Daoy (cell line): ENCODE measurements at regions not wholly inside any gene's neighbourhood (a gene's known extent, or its start where the extent isn't known, plus 50 kb on each side); places are given as distances from the start of the nearest gene placed in this dataset.
"Not testable (repeated sequence)": the region's sequence is repeated elsewhere in the genome, so short reads cannot be mapped to it uniquely, and the experiment has no call there.

Source experiments
- DNase-seq: peaks from one replicate; pipeline ENCODE4 v3.0.0-alpha.2; 2015; ENCODE audit warnings: low read depth

DNA sequence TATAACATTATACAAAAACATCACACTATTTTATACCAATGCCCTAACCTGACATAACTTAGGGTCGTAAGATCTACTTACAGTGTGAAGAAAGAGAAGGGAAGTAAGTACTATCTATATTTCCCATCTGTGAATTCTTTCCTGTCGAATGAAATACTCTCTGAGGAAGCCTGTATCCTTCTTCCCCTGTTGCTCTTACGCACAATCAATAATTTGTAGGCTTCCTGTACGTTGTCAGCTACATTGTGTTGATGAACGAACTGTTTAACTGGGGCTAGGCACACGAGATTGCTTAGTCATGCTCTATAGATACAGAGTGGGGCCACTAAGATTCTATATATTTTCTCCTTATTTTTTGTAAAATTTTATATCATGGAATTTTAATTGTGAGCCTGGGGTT, 1125.0 kb upstream of the CELF4 start:
- DNase-seq, result no peak

DNA sequence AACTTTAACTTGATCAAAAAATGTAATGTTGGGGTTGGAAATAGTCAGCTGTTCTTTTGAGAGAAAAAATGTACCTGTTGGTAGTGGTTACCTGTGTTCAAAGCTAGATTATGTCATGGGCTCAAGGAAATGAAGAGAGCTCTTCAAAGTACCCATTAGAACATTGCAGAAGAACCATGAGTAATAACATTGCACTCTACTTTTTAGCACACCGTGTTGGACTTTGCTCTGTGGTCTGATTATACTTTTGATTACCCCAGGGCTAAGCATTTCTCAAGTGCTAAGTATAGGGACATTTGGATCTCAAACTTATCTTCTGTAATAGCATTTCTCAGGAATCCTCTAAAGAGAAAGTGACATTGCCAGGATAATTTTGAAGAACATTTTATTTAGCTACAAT, 1122.8 kb upstream of the CELF4 start:
- no peak for DNase-seq

DNA sequence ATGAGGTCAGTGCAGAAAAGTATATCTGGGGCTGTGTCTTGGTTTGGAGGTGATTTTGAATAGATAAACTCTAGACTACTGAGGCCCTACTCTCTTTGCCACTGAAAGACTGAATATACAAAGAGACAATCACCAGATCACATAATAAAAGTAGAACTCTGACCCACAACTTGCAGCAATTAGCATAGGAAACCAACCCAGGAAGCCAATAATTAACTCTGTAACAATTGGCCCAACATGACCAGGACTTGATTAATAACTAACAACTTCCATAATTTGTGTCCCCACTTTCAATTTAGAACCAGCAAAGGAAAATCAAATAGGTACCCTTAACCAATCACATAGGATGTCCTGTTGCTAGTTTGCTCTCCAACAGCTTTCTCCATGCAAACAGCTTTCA, 1104.9 kb upstream of the CELF4 start:
- no peak for DNase-seq

DNA sequence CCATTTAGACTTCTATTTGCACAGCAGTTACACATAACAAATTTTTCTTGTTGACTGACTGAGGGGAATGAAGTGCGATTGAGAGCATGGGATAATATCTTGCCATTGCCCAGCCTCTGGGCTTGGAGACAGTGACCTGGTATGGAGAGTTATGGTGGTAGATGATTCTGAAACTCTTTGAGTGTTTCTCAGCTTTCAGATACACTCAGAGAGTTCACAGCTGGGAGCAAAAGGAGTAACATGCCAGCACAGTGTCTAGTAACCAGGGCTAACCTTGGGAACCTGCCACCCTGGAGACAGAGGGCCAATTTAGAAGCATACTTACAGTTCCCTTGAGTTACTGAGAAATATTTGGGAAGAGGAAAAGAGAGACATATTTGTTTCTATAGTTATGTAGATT, 1099.3 kb upstream of the CELF4 start:
- DNase-seq, result no peak

DNA sequence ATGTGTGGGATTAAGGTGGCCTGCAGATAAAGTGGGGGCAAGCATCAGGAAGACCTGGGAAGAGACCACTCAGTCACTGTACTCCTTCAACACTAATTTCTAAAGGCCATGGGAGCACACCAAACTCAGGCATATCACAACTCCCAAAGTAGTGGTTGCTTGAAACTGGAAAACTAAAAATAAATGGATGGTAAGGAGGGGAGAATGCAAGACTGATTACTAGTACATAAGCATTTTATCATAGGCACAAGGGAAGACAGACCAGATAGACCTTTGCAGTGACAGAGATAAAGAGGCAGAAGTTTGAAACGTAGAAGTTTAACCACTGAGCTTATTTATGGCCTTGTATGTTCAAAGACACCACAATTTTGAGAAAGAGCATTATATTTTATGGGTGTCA, 1098.1 kb upstream of the CELF4 start:
- DNase-seq, result no peak

DNA sequence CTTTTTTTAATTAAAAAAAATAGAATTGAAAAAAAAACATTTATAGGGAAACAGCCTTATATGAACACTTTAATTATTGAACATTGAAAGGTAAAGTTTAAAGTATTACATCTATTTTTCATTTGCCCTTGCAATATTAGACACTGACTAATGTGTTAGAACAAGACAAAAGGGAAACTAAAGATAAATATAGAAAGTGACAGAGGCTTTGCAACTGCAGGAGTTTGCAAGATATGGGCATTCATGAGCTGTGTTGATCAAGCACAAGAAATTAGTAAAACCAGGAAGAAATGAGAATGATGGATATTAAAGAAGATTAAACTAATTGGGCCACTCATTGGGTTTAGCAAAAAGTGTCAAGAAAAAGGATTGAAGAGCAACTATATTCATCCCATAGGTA, 1097.7 kb upstream of the CELF4 start:
- no peak for DNase-seq

DNA sequence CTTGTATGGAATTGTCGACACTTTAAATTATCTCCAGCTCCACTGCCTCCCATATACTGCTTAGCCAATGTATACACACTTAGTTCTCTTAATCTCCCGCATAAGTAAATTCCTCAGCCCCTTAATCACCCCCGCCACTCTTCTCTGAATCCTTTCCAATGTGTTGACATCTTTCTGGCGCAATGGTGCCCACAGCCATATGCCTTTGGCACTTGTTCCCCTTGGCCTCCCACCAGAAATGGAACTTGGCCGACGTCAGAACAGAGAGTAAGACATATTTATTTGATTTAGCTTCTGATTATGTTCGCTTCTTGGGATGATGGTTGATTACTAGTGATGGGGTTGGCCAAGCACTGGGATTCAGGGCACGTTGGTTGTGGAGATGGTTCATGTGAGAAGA, 1089.3 kb upstream of the CELF4 start:
- no peak for DNase-seq

DNA sequence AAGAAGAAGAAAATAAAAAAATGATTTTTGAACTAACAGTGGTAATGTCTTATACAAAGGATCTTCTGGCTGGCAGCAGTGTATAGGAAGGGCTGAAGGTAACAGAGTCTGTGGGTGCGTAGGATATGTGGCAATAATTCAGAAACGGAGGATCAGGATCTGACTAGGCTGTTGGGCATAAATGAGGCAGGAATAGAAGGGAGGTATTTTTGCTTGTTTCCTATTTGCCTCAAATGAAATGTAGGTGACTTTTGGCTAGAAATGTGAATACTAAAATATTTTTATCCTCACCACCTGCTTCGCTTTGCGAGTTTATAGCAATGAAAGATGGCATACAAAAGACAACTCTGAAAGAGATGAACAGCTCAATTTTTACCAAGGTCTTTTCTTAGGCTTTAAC, 1086.1 kb upstream of the CELF4 start:
- no peak for DNase-seq

DNA sequence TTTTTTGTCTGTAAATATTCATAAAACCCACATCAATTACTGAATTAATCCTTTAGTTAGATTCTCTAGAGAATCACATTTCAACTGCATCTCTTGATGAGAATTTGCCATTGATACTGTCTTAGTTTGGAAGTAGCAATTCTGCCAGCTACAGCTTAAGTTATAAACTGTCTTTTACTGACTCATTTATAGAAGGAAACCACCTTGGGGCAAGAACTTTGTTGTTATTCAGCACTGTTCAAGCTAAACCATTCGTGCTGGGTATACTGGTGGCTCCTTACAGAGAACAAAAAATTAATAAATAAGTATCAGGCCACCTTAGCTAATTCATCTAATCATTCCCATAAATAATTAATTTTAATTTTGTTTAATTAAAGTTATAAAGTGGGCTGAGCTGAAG, 1082.6 kb upstream of the CELF4 start:
- DNase-seq, result no peak

DNA sequence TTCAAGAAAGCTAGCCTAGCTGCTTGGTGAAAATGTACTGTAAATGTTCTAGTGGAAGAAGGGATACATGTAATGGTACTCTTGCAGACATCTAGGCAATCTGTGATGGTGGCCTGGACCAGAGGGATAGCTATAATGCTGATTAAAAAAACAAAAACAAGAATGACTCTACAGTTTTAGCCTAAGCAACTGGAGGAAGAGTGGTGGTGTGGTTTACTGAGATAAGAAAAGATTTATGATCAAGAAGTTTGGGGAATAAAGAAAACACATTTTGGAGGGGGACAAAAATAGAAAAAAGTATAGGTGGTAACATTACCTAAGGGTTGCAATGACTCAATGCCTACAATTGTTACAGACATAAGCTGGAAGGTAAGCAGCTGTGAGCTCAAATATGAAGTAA, 1080.7 kb upstream of the CELF4 start:
- DNase-seq, result no peak

DNA sequence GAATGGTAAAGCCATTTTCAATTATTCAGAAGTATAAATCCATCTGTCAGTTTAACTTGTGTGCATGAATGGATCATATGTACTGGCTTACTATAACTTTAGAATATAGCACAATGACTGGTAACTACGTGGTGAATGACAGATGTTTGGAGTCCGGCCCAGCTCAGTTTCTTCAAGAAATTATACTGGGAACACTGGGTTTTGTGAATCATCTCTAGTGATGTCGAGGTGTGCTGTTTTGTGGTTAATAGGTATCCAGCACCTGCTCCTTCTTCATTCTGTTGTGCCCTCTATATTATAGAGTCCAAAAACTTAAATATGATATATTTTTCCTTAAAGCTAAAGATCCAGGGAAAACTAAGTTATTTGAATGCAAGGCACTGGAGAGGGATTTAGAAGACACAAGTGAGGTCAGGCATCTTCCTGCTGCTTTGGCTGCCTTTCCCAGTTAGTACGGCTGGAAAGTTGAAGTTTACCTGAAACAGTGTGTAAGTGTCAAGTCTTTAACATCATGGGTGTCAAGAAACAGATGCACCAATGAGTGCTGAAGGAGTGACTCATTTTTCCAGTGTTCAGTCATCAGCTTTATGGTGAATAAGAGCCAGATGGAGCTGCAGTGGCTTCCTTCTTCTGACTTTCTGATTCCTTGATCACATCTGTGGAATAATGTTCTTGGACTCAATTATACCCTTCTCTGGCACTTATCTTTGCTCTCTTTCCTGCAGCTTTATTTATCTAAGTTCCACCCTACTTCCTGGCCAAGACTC, 1079.5 kb upstream of the CELF4 start:
- DNase-seq, result no peak

DNA sequence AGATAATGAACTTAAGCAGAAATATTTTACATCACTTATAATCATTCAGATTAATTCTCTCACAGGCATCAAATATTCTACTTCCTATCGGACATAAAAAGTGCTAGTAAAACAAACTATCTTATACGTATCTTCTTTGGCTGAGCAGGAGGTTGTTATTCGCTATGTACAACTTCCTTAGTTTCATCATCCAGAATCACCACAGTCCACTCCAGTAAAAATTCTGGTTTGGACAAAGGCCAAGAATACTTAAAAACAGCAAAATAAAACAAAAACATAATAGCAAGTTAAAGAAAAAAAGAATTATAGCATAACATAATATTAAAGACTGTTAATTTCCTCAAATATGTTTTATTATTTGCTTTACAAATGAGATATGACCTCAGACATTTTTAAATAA, 1077.1 kb upstream of the CELF4 start:
- no peak for DNase-seq

DNA sequence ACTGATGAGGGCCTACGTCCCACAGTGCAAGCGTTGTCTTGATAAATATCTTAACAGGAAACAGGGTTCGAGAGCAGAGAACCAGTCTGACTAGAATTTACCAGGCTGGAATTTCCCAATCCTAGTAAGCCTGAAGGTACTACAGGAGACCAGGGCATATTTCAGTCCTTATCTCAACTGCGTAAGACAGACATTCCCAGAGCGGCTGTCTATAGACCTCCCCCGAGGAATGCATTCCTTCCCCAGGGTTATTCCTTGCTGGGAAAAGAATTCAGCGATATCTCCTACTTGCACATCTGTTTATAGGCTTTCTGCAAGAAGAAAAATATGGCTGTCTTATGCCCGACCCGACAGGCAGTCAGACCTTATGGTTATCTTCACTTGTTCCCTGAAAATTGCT, 1074.1 kb upstream of the CELF4 start:
- not testable (repeated sequence) for DNase-seq

DNA sequence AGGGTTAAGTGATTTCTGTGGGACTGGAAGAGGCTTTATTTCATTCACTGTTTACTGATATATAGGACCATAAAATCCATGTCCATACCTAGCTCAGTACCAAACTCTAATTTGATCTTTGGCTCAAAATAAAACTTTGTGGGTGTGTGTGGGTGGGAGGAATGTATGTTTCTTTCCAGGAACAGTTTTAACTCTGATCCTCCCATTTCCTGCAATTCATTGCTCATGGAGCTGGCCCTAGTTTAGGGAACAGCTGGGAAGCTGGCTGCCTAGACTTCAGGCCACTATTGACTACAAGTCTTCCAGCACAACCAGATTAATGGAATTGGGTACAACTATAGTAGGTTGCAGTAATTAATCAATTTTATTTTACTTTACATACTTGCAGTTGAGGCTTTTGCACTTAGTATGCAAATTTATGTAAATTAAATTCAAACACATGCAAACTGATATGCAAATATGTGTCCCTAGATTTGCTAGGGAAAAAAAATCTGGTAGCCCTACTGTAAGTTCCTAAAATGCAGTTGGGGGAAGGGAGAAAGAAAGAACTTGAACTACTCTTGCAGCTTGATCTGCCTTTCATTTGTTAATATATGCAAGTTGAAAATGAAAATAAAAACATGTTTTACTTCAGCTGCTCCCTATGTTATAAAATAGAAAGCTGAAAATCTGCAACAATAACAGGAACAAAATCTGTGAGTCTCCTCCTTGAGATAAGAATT, 1070.3 kb upstream of the CELF4 start:
- DNase-seq, result no peak

DNA sequence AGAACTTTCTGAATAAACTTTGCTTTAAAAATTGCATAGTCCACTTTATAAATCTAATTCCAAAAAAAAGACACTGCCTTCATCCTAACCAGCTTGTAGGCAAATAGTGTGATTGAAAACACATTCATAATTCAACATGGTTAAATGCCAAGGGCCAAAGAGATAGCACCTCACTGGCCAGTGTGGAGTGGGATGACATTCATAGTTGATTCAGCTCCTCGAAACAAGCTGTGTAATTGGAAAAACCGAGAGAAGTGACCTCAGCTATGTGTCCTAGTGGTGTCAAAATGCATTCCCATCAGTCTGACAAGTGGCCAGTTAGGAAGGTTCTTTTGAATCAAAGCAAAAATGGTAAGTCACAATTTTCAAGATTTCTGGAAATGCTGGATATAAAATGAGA, 1068.5 kb upstream of the CELF4 start:
- no peak for DNase-seq

DNA sequence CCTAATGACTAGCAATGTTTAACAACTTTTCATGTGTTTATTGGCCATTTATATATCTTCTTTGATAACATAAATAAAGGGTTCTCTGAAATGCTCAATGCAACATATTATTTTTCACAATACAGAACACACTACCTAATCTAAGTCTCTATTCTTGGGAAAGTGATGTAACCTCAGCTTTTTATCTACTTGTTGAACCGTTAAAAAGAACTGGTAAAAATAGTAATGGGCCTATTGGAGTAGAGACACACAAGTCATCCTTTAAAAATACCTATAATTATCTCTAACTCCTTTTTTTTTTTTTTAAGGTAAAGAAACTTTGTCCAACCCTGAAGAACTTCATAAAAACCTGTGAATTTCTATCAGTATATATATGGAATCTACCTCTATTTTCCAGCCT, 1067.7 kb upstream of the CELF4 start:
- no peak for DNase-seq

DNA sequence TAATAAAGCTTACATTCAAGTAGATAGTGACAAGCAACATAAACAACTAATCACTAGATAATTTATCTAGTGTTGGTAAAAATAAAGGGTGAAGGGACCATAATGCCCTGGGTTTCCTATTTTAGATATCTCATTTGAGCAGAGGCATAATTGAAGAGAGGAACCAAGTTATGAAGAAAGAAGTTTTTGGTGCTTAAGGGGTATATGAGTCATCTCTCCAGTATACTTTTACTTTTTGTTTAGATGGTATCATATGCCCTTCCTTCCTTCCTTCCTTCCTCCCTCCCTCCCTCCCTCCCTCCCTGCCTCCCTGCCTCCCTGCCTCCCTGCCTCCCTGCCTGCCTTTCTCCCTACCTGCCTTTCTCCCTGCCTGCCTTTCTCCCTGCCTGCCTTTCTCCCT, 1053.5 kb upstream of the CELF4 start:
- DNase-seq, result no peak

DNA sequence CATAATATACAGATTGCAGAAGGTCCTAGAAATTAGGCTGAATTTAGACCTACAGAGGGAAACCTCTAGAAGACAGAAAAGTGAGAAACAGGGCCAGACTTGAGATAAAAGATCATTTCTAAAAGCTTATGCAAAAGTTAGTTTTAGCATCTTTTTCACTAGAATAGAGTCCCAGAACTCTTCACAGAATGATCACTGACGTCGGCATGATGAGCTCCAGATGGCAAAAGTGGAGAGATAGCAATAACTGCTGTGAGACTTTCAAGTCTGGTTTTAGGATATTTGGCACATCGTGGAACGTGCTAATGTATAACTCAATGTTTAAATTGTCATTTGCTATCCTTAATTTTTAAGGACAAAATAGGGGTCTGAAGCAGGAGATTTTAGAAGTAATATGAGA, 1050.7 kb upstream of the CELF4 start:
- DNase-seq, result no peak

DNA sequence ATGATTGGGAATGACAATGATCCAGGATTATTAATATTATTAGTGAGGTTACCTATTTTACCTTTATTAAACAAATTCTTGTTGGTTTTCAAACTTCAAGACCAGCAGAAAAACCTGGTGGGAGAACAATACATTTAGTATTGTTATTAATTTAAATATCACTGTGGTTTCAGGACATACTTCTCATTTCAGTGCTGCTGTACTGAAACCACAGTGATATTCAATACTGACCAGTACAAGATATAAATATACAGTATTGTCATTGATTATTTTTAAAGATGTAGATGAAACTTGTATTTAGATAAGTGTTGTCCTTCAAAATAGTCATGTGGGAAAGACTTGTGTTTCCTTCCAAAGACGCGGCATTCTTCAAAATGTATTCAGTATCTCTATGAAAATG, 1047.3 kb upstream of the CELF4 start:
- DNase-seq, result no peak

DNA sequence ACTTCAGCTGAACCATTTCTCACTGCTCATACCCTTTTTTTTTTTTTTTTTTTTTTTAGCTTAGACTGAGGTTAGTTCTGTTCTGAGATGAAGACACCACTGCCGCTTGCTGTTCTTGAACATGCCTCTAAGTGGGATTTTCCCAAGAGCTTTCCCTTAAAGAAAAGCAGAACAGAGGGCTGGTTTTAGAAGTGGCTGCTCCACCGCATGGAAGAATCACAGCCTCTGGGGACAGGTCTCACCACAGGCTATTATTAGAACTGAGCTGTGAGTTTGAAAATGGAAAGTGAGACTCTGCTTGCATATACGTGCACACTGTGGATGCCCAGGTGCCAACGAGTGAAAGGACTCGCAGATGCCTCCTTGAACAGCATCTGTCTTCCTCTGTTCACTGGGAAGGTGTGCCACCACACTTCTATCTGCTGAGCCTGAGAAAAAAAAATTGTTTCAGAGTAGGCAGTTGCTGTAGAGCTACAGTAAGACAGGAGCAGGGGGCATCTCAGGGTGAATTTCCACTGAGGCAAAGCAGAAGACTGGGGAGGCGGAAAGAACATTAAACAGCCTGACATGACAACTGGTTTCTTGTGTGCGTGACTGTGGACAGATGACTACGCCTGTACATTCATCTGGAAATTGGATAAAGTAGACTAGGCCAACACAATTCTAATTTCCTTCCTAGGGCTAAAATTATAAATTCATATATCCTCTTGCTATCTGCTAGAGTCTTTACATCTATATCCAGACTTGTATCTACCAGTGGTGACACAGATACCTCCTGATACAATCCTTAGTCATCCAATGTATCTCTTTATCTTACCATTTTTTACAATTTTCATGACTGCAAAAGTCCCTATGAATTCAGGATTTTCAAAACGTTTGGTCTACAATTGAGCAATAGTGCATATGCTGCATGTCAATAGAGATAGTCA, 1045.7 kb upstream of the CELF4 start:
- no peak for DNase-seq

DNA sequence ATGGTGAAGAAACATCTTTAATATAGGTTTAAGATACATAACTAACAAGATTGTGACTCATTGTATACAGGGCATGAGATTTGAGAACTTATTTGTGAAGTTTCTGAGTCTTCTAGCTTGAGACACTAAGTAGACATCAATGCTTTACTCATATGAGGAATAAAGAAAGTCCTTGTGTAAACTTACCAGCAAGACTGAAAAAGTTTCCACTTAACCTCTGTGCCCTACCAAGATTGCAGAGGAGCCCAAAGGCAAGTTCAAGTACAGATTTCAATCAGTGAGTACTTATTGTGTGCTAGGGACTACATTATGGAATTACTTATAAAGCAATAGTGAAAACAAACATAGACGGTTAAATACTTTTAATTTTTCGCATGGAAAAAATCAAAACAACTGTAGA, 1041.2 kb upstream of the CELF4 start:
- no peak for DNase-seq

DNA sequence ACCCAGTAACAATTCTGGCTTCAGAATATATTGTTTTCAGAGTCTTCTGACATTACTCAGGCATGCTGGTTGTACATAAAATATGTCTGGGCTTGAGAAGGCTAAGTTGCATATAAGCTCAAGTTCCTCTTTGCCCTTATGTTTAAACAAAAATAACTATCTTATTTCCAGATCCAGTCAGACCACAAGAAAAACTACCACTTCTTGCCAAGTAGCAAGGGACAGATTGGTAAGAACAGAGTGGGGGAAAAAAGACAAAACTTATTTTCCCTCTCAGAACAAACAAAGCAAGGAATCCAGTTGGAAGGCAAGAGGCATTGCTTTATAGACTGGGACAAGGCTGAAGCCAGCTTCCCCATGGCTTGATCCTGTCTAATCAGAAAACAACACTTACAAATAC, 1036.7 kb upstream of the CELF4 start:
- no peak for DNase-seq

DNA sequence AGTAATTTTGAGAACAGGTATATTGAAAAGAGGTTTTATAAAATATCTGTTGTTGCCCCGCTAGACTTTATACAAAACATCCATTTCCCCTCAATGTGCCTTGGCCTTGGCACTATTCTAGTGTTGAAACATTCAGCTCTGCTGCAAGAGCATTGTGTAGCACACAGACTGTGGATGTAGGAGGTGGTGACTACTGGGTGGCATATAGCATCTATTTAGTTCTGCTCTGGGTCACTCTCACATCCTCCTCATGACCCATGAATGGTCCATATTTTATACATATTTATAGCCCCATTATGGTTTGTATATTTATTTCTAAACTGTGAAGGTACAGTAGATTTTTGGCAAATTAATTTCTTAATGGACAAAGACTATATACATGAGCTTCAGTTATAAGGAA, 1022.0 kb upstream of the CELF4 start:
- DNase-seq, result no peak
